IPS-15b (cell line): ENCODE measurements at regions not wholly inside any gene's neighbourhood (a gene's known extent, or its start where the extent isn't known, plus 50 kb on each side); places are given as distances from the start of the nearest gene placed in this dataset.
"Not testable (repeated sequence)": the region's sequence is repeated elsewhere in the genome, so short reads cannot be mapped to it uniquely, and the experiment has no call there.

Source experiments
- H3K27me3 ChIP-seq: one replicate; pipeline ENCODE4 v1.6.1; 2013; ENCODE audit warnings: low read length; ENCODE audit not compliant: control insufficient read depth, insufficient read depth
- H3K36me3 ChIP-seq: one replicate; pipeline ENCODE4 v1.6.1; 2013; ENCODE audit warnings: low read length; ENCODE audit not compliant: control insufficient read depth, insufficient read depth
- H3K4me1 ChIP-seq: one replicate; pipeline ENCODE4 v1.6.1; 2013; ENCODE audit warnings: mild to moderate bottlenecking, low read length; ENCODE audit not compliant: control insufficient read depth, insufficient read depth
- H3K4me3 ChIP-seq: one replicate; pipeline ENCODE4 v1.5.1; 2013; ENCODE audit warnings: low read depth, low read length
- H3K9ac ChIP-seq: one replicate; pipeline ENCODE4 v1.6.1; 2013; ENCODE audit warnings: low read depth, mild to moderate bottlenecking, low read length
- H3K9me3 ChIP-seq: one replicate; pipeline ENCODE4 v1.6.1; 2013; ENCODE audit warnings: mild to moderate bottlenecking, low read length; ENCODE audit not compliant: control insufficient read depth, insufficient read depth

DNA sequence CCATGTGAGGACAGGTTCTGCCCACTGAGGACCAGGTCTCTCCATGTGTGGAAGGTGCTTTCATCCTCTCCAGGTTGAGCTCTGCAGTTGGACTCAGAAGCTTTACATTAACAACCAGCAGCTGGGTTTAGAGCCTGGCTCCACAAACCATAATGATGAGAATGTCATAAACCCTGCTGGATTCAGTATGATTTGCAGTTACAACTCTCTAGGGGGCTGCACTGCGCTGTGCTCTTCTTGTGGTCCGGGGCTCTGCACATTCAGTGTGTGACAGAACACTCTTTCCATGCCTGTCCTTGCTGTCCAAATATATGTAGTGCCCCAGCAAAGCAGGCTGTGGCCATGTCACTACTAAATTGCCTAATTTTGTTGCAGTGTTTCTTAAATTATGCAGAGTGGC lies 334.3 kb downstream of the ICE1 start:
- no peaks in the 10 kb centered on the region for H3K27me3 ChIP-seq
- no peaks in the 10 kb centered on the region for H3K36me3 ChIP-seq
- no peaks in the 10 kb centered on the region for H3K4me1 ChIP-seq
- no peak overlapping the region for H3K4me3 ChIP-seq
- H3K9ac ChIP-seq: no peak overlapping the region
- H3K9me3 ChIP-seq: no peaks in the 10 kb centered on the region

DNA sequence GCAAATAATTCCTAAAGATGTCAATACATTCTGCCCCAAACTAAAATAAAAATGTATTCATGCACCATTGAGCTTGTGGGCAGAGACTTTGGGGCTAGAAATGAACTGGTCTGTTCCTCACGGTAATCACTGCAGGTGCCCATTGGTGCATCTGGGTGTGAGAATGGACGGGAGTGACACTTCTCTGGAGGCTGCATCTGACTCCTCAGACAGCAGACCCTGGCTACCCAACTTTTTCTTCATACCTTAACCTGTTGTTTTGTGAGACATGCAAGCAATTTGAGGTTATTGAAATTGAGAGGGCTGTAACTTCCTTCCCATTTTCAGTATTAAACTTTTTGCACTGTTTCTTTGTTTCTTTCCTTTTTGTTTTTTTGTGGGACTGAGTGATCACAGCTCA lies 333.4 kb downstream of the ICE1 start:
- H3K9me3 ChIP-seq: no peaks in the 10 kb centered on the region
- no peak overlapping the region for H3K9ac ChIP-seq
- H3K36me3 ChIP-seq: no peaks in the 10 kb centered on the region
- H3K4me3 ChIP-seq: no peak overlapping the region
- H3K27me3 ChIP-seq: no peaks in the 10 kb centered on the region
- no peaks in the 10 kb centered on the region for H3K4me1 ChIP-seq

DNA sequence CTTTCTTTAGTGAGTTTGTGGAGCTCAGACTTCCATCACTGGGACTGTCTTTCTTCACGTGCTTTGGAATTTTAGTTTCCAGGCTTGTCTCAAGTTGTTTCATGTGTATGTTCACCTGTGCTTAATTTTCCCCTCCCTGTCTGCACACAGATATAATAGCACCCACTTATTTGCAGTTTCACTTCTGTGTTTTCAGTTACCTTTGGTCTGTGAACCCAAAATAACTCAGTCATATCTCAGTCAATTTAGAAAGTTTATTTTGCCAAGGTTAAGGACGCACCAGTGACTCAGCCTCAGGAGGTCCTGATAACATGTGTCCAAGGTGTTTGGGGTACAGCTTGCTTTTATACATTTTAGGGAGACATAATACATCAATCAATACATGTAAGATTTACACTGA lies 330.4 kb downstream of the ICE1 start:
- no peaks in the 10 kb centered on the region for H3K4me1 ChIP-seq
- H3K27me3 ChIP-seq: no peaks in the 10 kb centered on the region

GRCh38 chr5:5751987-5752386 lies 329.5 kb downstream of the ICE1 start:
- Histone ChIP-seq H3K27me3 (no peaks in the 10 kb centered on the region), H3K4me3 (no peak overlapping the region), H3K36me3 (no peaks in the 10 kb centered on the region), H3K9ac (no peak overlapping the region), H3K4me1 (no peaks in the 10 kb centered on the region), H3K9me3 (no peaks in the 10 kb centered on the region)

More for the DNA sequence above, 330.4 kb downstream of the ICE1 start:
- H3K36me3 ChIP-seq: no peaks in the 10 kb centered on the region
- H3K9ac ChIP-seq: no peak overlapping the region
- H3K4me3 ChIP-seq: no peak overlapping the region
- H3K9me3 ChIP-seq: no peaks in the 10 kb centered on the region

GRCh38 chr5:5751498-5751897 lies 329.0 kb downstream of the ICE1 start:
- Histone ChIP-seq H3K9ac (no peak overlapping the region), H3K36me3 (no peaks in the 10 kb centered on the region), H3K4me3 (no peak overlapping the region), H3K27me3 (no peaks in the 10 kb centered on the region), H3K9me3 (no peaks in the 10 kb centered on the region), H3K4me1 (no peaks in the 10 kb centered on the region)

- no peak overlapping the region for H3K4me3 ChIP-seq
- H3K36me3 ChIP-seq: no peaks in the 10 kb centered on the region
- peaks cover 3% of the 10 kb centered on the region for H3K9me3 ChIP-seq
- H3K9ac ChIP-seq: no peak overlapping the region
- H3K4me1 ChIP-seq: no peaks in the 10 kb centered on the region
- no peaks in the 10 kb centered on the region for H3K27me3 ChIP-seq
These were observed 318.9 kb downstream of the ICE1 start for GRCh38 chr5:5741418-5741817.

DNA sequence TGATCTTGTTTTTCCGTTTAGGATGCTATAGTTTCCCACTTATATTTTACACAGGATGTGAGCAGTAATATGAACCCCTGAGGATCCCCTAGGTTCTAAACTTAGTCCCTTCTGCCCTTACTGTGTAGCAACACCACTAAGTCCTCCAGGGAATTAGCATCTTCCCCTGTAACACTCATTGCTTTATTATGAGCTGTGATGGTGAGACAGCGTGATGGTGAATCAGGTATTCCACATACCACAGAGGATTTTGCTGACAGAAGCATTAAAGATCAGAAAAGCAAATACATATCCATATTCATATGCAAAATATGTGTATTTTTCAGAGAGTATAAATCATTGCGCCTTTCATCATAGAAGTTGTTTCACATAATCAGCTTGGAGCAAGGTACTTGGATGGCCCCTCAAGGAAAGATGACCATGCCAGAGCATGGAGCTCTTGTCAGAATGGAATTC lies 317.0 kb downstream of the ICE1 start:
- H3K4me3 ChIP-seq: no peak overlapping the region
- H3K9me3 ChIP-seq: no peaks in the 10 kb centered on the region
- no peak overlapping the region for H3K9ac ChIP-seq
- H3K36me3 ChIP-seq: no peaks in the 10 kb centered on the region
- H3K27me3 ChIP-seq: no peaks in the 10 kb centered on the region
- H3K4me1 ChIP-seq: no peaks in the 10 kb centered on the region

DNA sequence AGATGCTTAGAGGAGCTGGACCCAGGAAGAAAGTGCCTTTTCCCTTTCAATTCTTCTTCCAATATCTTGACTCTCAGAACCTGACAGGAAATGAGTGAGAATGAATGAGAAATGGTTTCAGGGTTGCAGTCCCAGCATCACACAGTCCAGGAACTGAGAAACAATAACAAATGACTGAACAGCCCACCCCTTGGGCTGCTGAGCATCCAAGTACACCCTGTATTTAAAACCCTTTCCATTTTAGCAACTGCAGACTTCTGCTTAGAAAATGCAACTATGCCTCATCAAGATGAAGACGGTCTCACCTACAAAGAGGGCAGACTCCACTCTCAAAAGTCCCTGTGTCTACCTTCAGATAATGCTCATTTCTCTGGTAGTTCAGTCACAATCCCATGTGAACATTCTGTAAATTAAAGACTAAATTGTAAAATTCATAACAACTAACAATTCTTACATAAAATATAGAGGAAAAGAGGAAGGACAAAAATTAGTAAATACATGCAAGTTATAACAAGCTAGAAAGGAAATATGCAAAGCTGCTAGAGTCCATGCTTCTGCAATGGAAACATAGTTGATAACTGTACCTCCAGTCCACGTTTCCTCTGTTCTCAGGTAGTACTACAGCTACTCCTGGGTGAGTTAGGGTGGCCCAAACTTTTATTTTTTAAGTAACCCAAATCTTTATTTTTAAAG lies 316.5 kb downstream of the ICE1 start:
- no peaks in the 10 kb centered on the region for H3K9me3 ChIP-seq
- H3K27me3 ChIP-seq: no peaks in the 10 kb centered on the region
- H3K4me3 ChIP-seq: no peak overlapping the region
- H3K4me1 ChIP-seq: no peaks in the 10 kb centered on the region
- H3K36me3 ChIP-seq: no peaks in the 10 kb centered on the region
- H3K9ac ChIP-seq: no peak overlapping the region

DNA sequence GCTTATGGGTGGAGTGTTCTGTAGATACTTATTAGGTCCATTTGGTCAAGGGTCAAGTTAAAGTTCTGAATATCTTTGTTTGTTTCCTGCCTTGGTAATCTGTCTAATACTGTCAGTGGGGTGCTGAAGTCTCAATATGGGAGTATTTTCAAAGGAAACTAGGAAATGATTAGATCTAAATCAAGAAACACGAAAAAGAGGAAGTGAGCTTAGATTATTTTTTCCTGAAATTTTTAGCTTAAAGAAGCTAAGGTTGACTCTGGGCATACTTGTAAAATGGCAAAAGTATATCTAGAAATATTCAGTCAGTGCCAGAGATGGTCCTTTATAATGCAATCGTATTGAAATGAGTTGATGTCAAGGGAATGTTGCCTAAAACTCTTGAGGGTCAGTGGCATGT lies 313.5 kb downstream of the ICE1 start:
- Histone ChIP-seq H3K9me3 (no peaks in the 10 kb centered on the region), H3K4me1 (no peaks in the 10 kb centered on the region), H3K9ac (no peak overlapping the region), H3K27me3 (no peaks in the 10 kb centered on the region), H3K4me3 (no peak overlapping the region), H3K36me3 (no peaks in the 10 kb centered on the region)

DNA sequence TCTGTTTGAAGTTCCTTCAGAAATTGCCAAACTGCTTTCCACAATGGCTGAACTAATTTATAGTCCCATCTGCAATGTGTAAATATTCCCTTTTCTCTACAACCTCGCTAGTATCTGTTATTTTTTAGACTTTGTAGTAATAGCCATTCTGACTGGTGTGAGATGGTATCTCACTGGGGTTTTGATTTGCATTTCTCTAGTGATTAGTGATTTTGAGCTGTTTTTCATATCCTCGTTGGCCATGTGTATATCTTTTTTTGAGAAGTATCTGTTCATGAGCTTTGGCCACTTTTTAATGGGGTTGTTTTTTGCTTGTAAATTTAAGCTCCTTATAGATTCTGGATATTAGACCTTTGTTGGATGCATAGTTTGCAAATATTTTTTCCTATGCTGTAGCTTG lies 310.6 kb downstream of the ICE1 start:
- not testable (repeated sequence) for H3K36me3 ChIP-seq, H3K27me3 ChIP-seq, H3K9me3 ChIP-seq, H3K4me1 ChIP-seq, H3K4me3 ChIP-seq, H3K9ac ChIP-seq

- no peaks in the 10 kb centered on the region for H3K9me3 ChIP-seq
These were observed 303.9 kb downstream of the ICE1 start for GRCh38 chr5:5726401-5726800.

DNA sequence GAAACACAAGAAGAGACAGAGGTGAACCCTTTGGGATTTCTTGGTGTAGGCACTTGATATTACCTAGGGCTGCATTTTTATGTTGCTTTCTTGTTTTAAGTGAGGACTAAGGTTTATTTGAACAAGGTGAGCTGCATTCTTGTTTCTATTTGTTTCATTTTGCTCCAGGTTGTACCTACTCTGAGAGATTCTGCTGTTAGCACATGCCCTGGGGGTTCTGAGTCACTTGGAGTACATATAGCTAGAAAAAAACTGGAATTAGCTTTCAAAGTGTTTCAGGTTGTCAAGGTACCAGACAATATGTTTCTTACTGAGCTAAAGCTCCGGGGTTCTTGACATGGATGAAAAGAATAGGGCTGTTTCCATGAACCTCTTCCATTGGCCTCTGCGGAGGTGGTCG lies 299.4 kb downstream of the ICE1 start:
- Histone ChIP-seq H3K36me3 (no peaks in the 10 kb centered on the region), H3K4me1 (no peaks in the 10 kb centered on the region), H3K27me3 (no peaks in the 10 kb centered on the region), H3K9ac (no peak overlapping the region), H3K9me3 (no peaks in the 10 kb centered on the region), H3K4me3 (no peak overlapping the region)

More at GRCh38 chr5:5726401-5726800, 303.9 kb downstream of the ICE1 start:
- H3K4me3 ChIP-seq: no peak overlapping the region
- H3K36me3 ChIP-seq: no peaks in the 10 kb centered on the region
- no peak overlapping the region for H3K9ac ChIP-seq
- H3K4me1 ChIP-seq: no peaks in the 10 kb centered on the region
- H3K27me3 ChIP-seq: no peaks in the 10 kb centered on the region
